Transverse colon (tissue), 3 donors: ENCODE measurements at regions not wholly inside any gene's neighbourhood (a gene's known extent, or its start where the extent isn't known, plus 50 kb on each side); places are given as distances from the start of the nearest gene placed in this dataset.

Experiments used
- CTCF ChIP-seq, 5 experiments: fragments of 200-600 bp in 3 of 5; fragments of 450-650 bp in 2 of 5; sonication (generic) in 3 of 5; IDR thresholded peaks; 1 replicate in 2 of 5; 2 replicates in 3 of 5; pipeline ENCODE4 v1.5.1; 2016 to 2017; ENCODE audit warnings: antibody characterized with exemption in 5 of 5, inconsistent platforms in 3 of 5, mild to moderate bottlenecking in 2 of 5, moderate library complexity in 1 of 5
- POLR2A ChIP-seq: fragments of 450-650 bp; IDR thresholded peaks from one replicate; pipeline ENCODE4 v1.6.1; 2016; ENCODE audit warnings: antibody characterized with exemption, mild to moderate bottlenecking, moderate library complexity

DNA sequence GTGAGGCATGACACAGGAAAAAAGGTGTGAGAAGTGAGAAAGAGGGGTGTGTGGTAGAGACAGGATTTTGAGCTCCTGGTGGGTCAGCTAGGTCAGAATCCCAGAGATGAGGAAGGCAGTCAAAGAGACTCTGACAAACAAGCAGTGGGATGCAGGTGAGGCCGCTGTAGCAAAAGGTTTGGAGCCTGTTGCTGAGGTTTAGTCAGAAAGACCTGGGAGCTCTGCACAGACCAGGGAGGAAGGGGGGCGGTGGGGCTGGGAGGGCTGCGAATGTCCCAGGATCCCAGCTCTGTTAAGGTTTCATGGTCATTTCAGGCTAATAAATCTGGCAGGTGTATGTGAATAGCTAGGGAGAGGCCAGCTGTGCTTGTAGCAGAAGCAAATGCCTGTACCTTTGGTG is 373.9 kb upstream of the SYNCRIP start:
- TF ChIP-seq POLR2A (no peak), CTCF (IDR thresholded peaks at IDR 0.05) (no peak)
